ENCODE measurements at regions not wholly inside any gene's neighbourhood (a gene's known extent, or its start where the extent isn't known, plus 50 kb on each side); places are given as distances from the start of the nearest gene placed in this dataset.

DNA sequence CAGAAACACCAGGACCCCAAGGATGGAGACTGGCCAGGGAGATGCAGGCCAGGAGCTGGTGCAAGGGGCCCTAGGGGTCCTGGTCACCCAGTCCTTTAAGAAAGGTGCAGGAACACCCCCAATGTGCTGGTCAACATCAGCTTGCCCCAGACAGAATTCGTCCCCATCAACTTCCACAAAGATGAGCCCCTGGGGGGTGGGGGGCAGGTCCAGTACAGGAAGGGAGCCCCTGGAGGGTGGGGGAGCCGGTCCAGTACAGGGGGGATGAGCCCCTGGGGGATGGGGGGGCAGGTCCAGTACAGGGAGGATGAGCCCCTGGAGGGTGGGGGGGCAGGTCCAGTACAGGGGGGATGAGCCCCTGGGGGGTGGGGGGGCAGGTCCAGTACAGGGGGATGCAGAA is 160.7 kb upstream of the SALL3 start:
- no peaks in the 10 kb centered on the region for H3K36me3 Mint-ChIP-seq
- H3K27me3 ChIP-seq (ENCODE audit: control insufficient read depth in 2 of 2, insufficient read depth in 2 of 2, low read length in 2 of 2) = peaks cover 0 to 9% of the 10 kb centered on the region in 2 donors

GRCh38 chr18:78820161-78820834 is 159.3 kb upstream of the SALL3 start:
- Mint-ChIP-seq H3K9me3 (peaks cover 0 to 4% (median 2%) of the 10 kb centered on the region in 7 donors), H3K27me3 (ENCODE audit: low read depth in 3 of 3) (peaks cover 5 to 13% (median 5%) of the 10 kb centered on the region in 3 donors), H3K4me3 (no peak overlapping the region), H3K36me3 (no peaks in the 10 kb centered on the region), H3K27ac (no peak overlapping the region), H3K4me1 (no peaks in the 10 kb centered on the region)
- Histone ChIP-seq H3K4me1 (ENCODE audit: control insufficient read depth in 1 of 2, insufficient read depth in 2 of 2, low read length in 2 of 2) (no peaks in the 10 kb centered on the region), H3K27me3 (ENCODE audit: control insufficient read depth in 2 of 2, insufficient read depth in 2 of 2, low read length in 2 of 2) (no peaks in the 10 kb centered on the region), H3K9ac (ENCODE audit: insufficient read depth, low read length, poor library complexity, severe bottlenecking) (no peak overlapping the region), H3K27ac (ENCODE audit: low read depth in 1 of 2, low read length in 2 of 2) (no peak overlapping the region), H4K20me1 (ENCODE audit: insufficient read depth, low read length) (no peaks in the 10 kb centered on the region), H3K4me2 (replicated peaks; ENCODE audit: extremely low read depth, low read length, poor library complexity, severe bottlenecking) (no peak overlapping the region), H2AFZ (ENCODE audit: insufficient read depth, low read depth, low read length, poor library complexity, severe bottlenecking) (no peak overlapping the region), H3K9me3 (replicated peaks in 1 of 2; ENCODE audit: control insufficient read depth in 1 of 2, insufficient read depth in 1 of 2, low read length in 2 of 2) (no peaks in the 10 kb centered on the region), H3K4me3 (replicated peaks in 1 of 3; ENCODE audit: low read depth in 2 of 3, low read length in 3 of 3) (no peak overlapping the region), H3K36me3 (replicated peaks in 1 of 2; ENCODE audit: control insufficient read depth in 1 of 2, insufficient read depth in 2 of 2, low read length in 2 of 2) (no peaks in the 10 kb centered on the region), H3K79me2 (ENCODE audit: insufficient read depth, low read length) (no peaks in the 10 kb centered on the region)
- no peak for DNase-seq
- intact Hi-C loops (cut with micrococcal nuclease) = no loop called here
- 70% methylated on average over 13 of the region's 14 CpGs for WGBS (ENCODE audit: insufficient coverage)
- TF ChIP-seq CTCF (IDR thresholded peaks at IDR 0.05) = no peak

More for the DNA sequence above, 160.7 kb upstream of the SALL3 start:
- H3K4me1 ChIP-seq (ENCODE audit: control insufficient read depth in 1 of 2, insufficient read depth in 2 of 2, low read length in 2 of 2) = no peaks in the 10 kb centered on the region
- no peak for DNase-seq
- H2AFZ ChIP-seq (ENCODE audit: insufficient read depth, low read depth, low read length, poor library complexity, severe bottlenecking) = no peak overlapping the region
- H3K4me3 Mint-ChIP-seq = no peak overlapping the region
- no peaks in the 10 kb centered on the region for H3K4me1 Mint-ChIP-seq
- no peak overlapping the region for H3K4me3 ChIP-seq (replicated peaks in 1 of 3; ENCODE audit: low read depth in 2 of 3, low read length in 3 of 3)
- no peaks in the 10 kb centered on the region for H3K79me2 ChIP-seq (ENCODE audit: insufficient read depth, low read length)
- no peak overlapping the region for H3K27ac Mint-ChIP-seq
- intact Hi-C loops (cut with micrococcal nuclease) = no loop called here
- peaks cover 0 to 4% (median 2%) of the 10 kb centered on the region in 7 donors for H3K9me3 Mint-ChIP-seq
- H3K4me2 ChIP-seq (replicated peaks; ENCODE audit: extremely low read depth, low read length, poor library complexity, severe bottlenecking) = no peak overlapping the region
- peaks cover 9 to 22% (median 11%) of the 10 kb centered on the region in 3 donors for H3K27me3 Mint-ChIP-seq (ENCODE audit: low read depth in 3 of 3)
- WGBS (ENCODE audit: insufficient coverage) = no CpG with 5 or more reads among the region's 2 CpGs
- no peaks in the 10 kb centered on the region for H4K20me1 ChIP-seq (ENCODE audit: insufficient read depth, low read length)
- no peak for TF ChIP-seq CTCF (IDR thresholded peaks at IDR 0.05)
- no peaks in the 10 kb centered on the region for H3K9me3 ChIP-seq (replicated peaks in 1 of 2; ENCODE audit: control insufficient read depth in 1 of 2, insufficient read depth in 1 of 2, low read length in 2 of 2)
- no peak overlapping the region for H3K27ac ChIP-seq (ENCODE audit: low read depth in 1 of 2, low read length in 2 of 2)
- no peaks in the 10 kb centered on the region for H3K36me3 ChIP-seq (replicated peaks in 1 of 2; ENCODE audit: control insufficient read depth in 1 of 2, insufficient read depth in 2 of 2, low read length in 2 of 2)
- no peak overlapping the region for H3K9ac ChIP-seq (ENCODE audit: insufficient read depth, low read length, poor library complexity, severe bottlenecking)
